Endodermal cell (in vitro differentiated cells): ENCODE measurements at regions not wholly inside any gene's neighbourhood (a gene's known extent, or its start where the extent isn't known, plus 50 kb on each side); places are given as distances from the start of the nearest gene placed in this dataset.
"Not testable (repeated sequence)": the region's sequence is repeated elsewhere in the genome, so short reads cannot be mapped to it uniquely, and the experiment has no call there.

Experiments
- DNase-seq: peaks from one replicate; pipeline ENCODE4 v3.0.0-alpha.2; 2017
- H3K27ac ChIP-seq: 2 replicates; pipeline ENCODE4 v1.5.1; 2013; ENCODE audit warnings: mild to moderate bottlenecking, low read depth, low read length, moderate library complexity
- H3K27me3 ChIP-seq: 2 replicates; pipeline ENCODE4 v1.6.1; 2013; ENCODE audit warnings: mild to moderate bottlenecking, low read length, moderate library complexity; ENCODE audit not compliant: insufficient read depth, control insufficient read depth, poor library complexity, severe bottlenecking
- H3K36me3 ChIP-seq: 2 replicates; pipeline ENCODE4 v1.7.0; 2013; ENCODE audit warnings: mild to moderate bottlenecking, low read length, moderate library complexity; ENCODE audit not compliant: control insufficient read depth, insufficient read depth
- H3K4me1 ChIP-seq: one replicate; pipeline ENCODE4 v1.7.0; 2013; ENCODE audit warnings: low read length; ENCODE audit not compliant: control insufficient read depth, insufficient read depth
- H3K4me3 ChIP-seq: 2 replicates; pipeline ENCODE4 v1.5.1; 2013; ENCODE audit warnings: mild to moderate bottlenecking, low read length, moderate library complexity
- H3K9ac ChIP-seq: 2 replicates; pipeline ENCODE4 v1.6.1; 2013; ENCODE audit warnings: mild to moderate bottlenecking, low read length, moderate library complexity; ENCODE audit not compliant: poor library complexity, severe bottlenecking; ENCODE audit errors: extremely low read depth
- H3K9me3 ChIP-seq: 2 replicates; pipeline ENCODE4 v1.6.1; 2013; ENCODE audit warnings: mild to moderate bottlenecking, low read length, moderate library complexity; ENCODE audit not compliant: control insufficient read depth
- H3K27ac Mint-ChIP-seq: 2 replicates; pipeline ENCODE4 v1.8.0; 2020; ENCODE audit warnings: mixed read lengths
- H3K27me3 Mint-ChIP-seq: 2 replicates; pipeline ENCODE4 v1.8.0; 2021; ENCODE audit warnings: mild to moderate bottlenecking, mixed read lengths; ENCODE audit not compliant: insufficient read depth
- H3K36me3 Mint-ChIP-seq: 2 replicates; pipeline ENCODE4 v1.8.0; 2020; ENCODE audit warnings: low read depth, mixed read lengths
- H3K4me1 Mint-ChIP-seq: 2 replicates; pipeline ENCODE4 v1.8.0; 2020; ENCODE audit warnings: mixed read lengths
- H3K4me3 Mint-ChIP-seq: 2 replicates; pipeline ENCODE4 v1.8.0; 2020; ENCODE audit warnings: mild to moderate bottlenecking, moderate library complexity, mixed read lengths
- H3K9me3 Mint-ChIP-seq: 2 replicates; pipeline ENCODE4 v1.8.0; 2020; ENCODE audit warnings: mild to moderate bottlenecking, mixed read lengths
- WGBS, 2 experiments: methylation state at CpG; one replicate each; pipeline versions ENCODE4 v1.1.5 to v1.1.7; 2013; ENCODE audit warnings: missing lambda C conversion rate in 2 of 2, mixed read lengths in 1 of 2; ENCODE audit not compliant: insufficient coverage in 1 of 2, insufficient read length in 1 of 2; 5-methylcytosine and 5-hydroxymethylcytosine counted together
- TF ChIP-seq, protein P1 (sequence below): fragments of 200-600 bp; sonication (generic); conservative IDR thresholded peaks from 2 replicates; pipeline ENCODE4 v1.5.0; 2021; ENCODE audit warnings: antibody characterized with exemption, mild to moderate bottlenecking

GRCh38 chr7:16265863-16266458, 155.4 kb downstream of the CRPPA start:
- Mint-ChIP-seq H3K27me3 (no peaks in the 10 kb centered on the region), H3K4me3 (no peak overlapping the region), H3K4me1 (peaks cover 4% of the 10 kb centered on the region), H3K27ac (no peak overlapping the region), H3K36me3 (no peaks in the 10 kb centered on the region), H3K9me3 (no peaks in the 10 kb centered on the region)
- DNase-seq = no peak
- Histone ChIP-seq H3K36me3 (no peaks in the 10 kb centered on the region), H3K4me1 (peaks cover under 1% of the 10 kb centered on the region), H3K4me3 (no peak overlapping the region), H3K9ac (no peak overlapping the region), H3K27me3 (no peaks in the 10 kb centered on the region), H3K27ac (no peak overlapping the region), H3K9me3 (peaks cover 7% of the 10 kb centered on the region)
- 86 to 94% methylated on average over 1 of the region's 3 CpGs for WGBS, 2 experiments
- TF ChIP-seq, protein P1, sequence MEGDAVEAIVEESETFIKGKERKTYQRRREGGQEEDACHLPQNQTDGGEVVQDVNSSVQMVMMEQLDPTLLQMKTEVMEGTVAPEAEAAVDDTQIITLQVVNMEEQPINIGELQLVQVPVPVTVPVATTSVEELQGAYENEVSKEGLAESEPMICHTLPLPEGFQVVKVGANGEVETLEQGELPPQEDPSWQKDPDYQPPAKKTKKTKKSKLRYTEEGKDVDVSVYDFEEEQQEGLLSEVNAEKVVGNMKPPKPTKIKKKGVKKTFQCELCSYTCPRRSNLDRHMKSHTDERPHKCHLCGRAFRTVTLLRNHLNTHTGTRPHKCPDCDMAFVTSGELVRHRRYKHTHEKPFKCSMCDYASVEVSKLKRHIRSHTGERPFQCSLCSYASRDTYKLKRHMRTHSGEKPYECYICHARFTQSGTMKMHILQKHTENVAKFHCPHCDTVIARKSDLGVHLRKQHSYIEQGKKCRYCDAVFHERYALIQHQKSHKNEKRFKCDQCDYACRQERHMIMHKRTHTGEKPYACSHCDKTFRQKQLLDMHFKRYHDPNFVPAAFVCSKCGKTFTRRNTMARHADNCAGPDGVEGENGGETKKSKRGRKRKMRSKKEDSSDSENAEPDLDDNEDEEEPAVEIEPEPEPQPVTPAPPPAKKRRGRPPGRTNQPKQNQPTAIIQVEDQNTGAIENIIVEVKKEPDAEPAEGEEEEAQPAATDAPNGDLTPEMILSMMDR = no peak

DNA sequence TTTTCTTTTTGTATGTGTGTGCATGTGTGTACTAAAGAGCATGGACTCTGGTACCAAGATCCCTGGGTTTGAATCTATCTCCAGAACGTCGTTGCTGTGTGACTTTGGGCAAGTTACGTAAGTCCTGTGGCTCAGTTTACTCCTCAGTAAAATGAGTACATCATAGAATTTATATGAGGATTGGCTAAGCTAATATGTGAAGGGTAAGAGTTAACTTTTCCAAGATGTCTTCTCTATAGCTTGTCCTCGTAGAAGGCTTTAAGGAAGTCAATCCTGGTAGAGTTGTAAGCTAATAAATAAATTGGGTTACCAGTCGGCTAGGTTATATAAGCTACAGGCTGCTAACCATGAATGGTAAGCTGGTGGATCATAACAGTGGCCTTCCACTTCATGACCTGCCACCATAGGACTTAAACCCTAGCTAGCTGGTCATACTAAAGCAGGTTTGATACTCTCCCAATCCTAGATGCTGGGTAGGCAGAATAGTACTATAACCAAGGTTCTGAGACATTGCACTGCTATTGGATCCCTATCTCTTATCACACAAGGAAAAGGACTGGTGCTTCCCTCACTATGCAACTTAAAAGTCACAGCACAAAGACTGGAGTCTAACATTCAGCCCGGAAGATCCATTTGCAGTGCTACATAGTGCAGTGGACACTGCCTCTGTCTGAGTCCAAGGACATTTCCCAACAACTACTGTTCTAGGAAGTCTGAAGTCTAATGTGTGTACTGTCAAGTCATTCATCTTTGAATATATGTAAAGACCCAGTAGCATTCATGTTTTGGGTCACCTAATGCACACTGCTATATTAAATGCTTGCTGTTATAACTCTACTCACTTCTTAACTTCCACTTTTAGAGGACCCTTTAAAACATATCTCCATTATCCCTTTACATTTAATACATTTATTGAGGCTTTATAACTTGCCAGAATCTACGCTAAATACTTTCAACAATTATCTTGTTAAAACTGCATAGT, 156.2 kb downstream of the CRPPA start:
- no peak overlapping the region for H3K4me3 Mint-ChIP-seq
- H3K36me3 ChIP-seq = no peaks in the 10 kb centered on the region
- peaks cover 7% of the 10 kb centered on the region for H3K4me1 Mint-ChIP-seq
- 88 to 93% methylated on average over 7 of the region's 7 CpGs for WGBS, 2 experiments
- H3K27me3 Mint-ChIP-seq = no peaks in the 10 kb centered on the region
- H3K9me3 Mint-ChIP-seq = no peaks in the 10 kb centered on the region
- no peak overlapping the region for H3K4me3 ChIP-seq
- peaks cover 3% of the 10 kb centered on the region for H3K4me1 ChIP-seq
- H3K9me3 ChIP-seq = peaks cover 7% of the 10 kb centered on the region
- TF ChIP-seq, protein P1 = no peak
- no peaks in the 10 kb centered on the region for H3K27me3 ChIP-seq
- H3K27ac ChIP-seq = no peak overlapping the region
- no peak for DNase-seq
- H3K9ac ChIP-seq = no peak overlapping the region
- H3K36me3 Mint-ChIP-seq = no peaks in the 10 kb centered on the region
- H3K27ac Mint-ChIP-seq = no peak overlapping the region

DNA sequence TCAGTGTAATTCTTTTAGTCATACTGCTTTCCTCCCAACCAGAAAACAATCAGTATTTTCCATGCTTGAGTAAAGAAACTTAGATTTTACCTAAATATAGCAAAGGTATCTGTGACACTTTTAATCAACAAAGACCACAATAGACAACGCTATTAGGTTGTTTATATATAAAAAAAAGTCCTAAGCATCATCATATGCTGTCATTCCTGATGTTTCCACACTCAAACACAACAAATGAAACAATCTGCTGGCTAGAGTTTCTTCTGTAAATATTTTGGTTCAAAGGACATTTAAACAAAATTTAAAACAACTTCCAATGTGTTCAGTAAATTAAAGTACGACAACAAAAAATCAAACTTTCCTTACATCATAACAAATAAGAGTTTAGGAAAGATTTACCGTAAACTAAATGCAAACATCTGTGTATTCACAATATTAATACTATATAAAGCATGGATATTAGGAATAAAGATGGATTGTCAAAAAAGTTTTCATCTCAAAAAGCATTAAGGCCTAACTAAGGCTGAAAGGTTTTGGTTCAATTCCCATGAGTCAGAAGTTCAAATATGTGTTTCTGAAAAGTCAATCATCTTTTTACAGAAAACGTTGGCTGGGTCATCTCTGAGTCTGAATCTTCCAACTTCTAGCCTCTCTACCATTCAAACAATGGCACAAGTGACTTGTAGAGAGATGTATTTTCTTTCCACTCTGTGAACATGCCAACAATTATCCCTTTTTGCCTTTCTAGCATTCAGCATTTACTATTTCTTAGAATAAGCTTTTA, 157.1 kb downstream of the CRPPA start:
- Histone ChIP-seq H3K9ac (no peak overlapping the region), H3K4me1 (peaks cover 3% of the 10 kb centered on the region), H3K36me3 (no peaks in the 10 kb centered on the region), H3K27ac (no peak overlapping the region), H3K27me3 (no peaks in the 10 kb centered on the region), H3K9me3 (peaks cover 2% of the 10 kb centered on the region), H3K4me3 (no peak overlapping the region)
- no peak overlapping the region for H3K4me3 Mint-ChIP-seq
- H3K36me3 Mint-ChIP-seq = no peaks in the 10 kb centered on the region
- H3K27ac Mint-ChIP-seq = no peak overlapping the region
- H3K4me1 Mint-ChIP-seq = peaks cover 9% of the 10 kb centered on the region
- TF ChIP-seq, protein P1 = no peak
- H3K27me3 Mint-ChIP-seq = no peaks in the 10 kb centered on the region
- no peaks in the 10 kb centered on the region for H3K9me3 Mint-ChIP-seq
- 93 to 100% methylated on average over 1 to 3 of the region's 4 CpGs for WGBS, 2 experiments
- no peak for DNase-seq

DNA sequence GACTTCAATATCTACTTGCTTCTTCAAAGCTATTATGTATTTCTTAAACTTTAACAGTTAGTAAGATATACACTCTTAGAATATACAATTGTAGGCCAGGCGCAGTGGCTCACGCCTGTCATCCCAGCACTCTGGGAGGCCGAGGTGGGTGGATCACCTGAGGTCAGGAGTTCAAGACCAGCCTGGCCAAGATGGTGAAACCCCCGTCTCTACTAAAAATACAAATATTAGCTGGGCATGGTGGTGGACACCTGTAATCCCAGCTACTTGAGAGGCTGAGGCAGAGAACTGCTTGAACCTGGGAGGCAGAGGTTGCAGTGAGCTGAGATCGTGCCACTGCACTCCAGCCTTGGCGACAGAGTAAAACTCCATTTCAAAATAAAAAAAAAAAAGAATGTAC, 158.0 kb downstream of the CRPPA start:
- H3K4me1 Mint-ChIP-seq, H3K9me3 ChIP-seq, H3K36me3 ChIP-seq, H3K27me3 Mint-ChIP-seq, H3K9me3 Mint-ChIP-seq, H3K4me3 ChIP-seq, H3K27me3 ChIP-seq, H3K9ac ChIP-seq, H3K4me3 Mint-ChIP-seq, H3K36me3 Mint-ChIP-seq, H3K27ac Mint-ChIP-seq, DNase-seq, H3K27ac ChIP-seq, H3K4me1 ChIP-seq: not testable (repeated sequence)
- 93% methylated on average over 5 of the region's 6 CpGs; no CpG with 5 or more reads in 1 of the 2 experiments for WGBS, 2 experiments
